NCI-H2196 (cell line): ENCODE measurements at regions not wholly inside any gene's neighbourhood (a gene's known extent, or its start where the extent isn't known, plus 50 kb on each side); places are given as distances from the start of the nearest gene placed in this dataset.

Experiments used
- DNase-seq: peaks from one replicate; lab custom pipeline; 2025; ENCODE audit not compliant: unreplicated experiment; lab: John Stamatoyannopoulos, UW

- no peak for DNase-seq
These were observed 1518.1 kb upstream of the ZEB2 start for GRCh38 chr2:146038014-146038413.

GRCh38 chr2:146037334-146037870, 1517.5 kb upstream of the ZEB2 start:
- DNase-seq = no peak

DNA sequence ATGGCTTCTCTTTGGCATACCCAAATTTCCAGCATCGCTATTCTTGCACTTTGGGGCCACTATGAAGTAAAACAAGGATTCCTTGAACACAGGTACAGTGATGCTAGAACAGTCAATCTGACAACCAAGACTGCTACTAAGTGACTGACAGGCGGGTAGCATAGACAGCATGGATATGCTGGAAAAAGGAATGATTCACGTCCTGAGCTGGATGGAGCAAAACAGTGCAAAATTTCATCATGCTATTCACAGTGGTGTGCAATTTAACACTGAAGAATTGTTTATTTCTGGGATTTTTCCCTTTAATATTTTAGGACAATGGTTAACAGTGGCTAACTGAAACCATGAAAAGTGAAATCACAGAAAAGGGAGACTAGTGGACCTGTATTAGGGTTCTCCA, 1511.2 kb upstream of the ZEB2 start:
- no peak for DNase-seq

GRCh38 chr2:146027156-146027555, 1507.2 kb upstream of the ZEB2 start:
- no peak for DNase-seq

- no peak for DNase-seq
These were observed 1505.6 kb upstream of the ZEB2 start for GRCh38 chr2:146025519-146025918.

DNA sequence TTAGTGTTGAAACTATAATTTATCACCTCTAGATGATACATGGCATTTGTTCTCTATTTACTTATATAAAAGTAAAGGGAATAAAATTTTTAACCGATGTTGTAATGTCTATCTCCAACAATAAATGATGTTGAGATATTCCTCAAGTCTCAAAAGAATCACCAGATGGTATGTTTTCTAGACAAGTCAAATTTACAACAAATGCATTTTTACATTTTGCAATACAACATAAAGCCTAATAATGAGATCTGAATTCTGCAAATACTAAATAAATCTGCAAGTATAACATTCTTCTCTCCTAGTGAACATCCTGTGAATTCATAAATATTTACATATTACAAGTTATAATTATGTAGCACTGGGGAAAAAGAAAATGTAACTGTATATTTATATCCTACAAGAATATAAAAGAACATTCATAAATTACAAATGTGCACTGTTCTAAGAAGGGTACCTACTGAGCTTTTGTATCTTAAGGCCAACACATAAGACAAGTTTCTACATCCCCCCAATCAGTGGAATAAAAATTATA, 1504.4 kb upstream of the ZEB2 start:
- no peak for DNase-seq

- DNase-seq = no peak
These were observed 1484.5 kb upstream of the ZEB2 start for GRCh38 chr2:146004462-146004861.

DNA sequence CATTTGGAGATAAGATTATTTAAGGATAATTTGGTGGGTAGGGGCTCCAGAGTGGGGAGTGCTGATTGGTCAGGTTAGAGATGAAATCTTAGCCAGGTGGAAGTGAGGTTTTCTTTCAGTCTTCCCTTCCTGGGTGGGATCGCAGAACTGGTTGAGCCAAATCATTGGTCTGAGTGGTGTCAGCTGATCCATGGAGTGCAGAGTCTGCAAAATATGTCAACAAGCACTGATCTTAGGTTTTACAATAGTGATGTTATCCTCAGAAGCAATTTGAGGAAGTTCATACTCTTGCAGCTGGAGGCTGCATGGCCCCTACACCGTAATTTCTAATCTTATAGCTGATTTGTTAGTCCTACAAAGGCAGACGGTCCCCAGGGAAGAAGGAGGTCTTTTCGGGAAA, 1483.4 kb upstream of the ZEB2 start:
- DNase-seq = no peak

DNA sequence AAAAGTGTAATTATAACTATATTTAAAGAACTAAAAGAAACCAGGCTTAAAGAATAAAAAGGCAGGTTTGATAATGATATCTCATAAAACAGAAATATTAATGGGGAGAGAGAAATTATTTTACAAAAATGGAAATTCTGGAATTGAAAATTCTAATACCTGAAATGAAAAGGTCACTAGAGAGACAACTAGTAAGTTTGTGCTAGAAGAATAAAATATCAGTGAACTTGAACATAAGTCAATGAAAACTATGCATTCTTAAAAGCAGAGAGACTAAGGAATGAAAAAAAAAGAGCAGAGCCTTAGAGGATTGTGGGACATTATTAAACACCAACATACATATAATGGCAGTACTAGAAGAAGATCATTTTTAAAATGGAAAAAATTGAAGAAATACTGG, 1475.0 kb upstream of the ZEB2 start:
- no peak for DNase-seq

GRCh38 chr2:145992572-145992971, 1472.7 kb upstream of the ZEB2 start:
- DNase-seq = no peak

DNA sequence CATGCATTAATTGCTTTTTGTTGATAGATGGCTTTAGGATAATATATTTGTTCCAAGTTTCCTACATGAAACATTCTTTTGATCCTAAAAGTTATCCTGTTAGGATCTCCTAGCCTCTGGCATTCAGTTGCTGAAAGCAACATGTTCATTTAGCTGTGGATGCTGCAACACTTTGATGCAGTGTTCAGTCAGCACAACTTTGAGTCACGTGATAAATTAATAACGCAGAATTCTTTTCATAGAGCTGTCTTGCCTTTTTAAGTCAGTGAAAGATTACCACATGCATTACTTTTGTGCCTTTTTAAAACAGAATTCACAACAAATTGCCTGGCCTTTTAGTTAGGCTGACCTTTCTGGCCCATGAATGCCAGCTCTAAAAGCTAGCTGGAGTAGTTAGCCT, 1467.9 kb upstream of the ZEB2 start:
- no peak for DNase-seq

- no peak for DNase-seq
These were observed 1465.6 kb upstream of the ZEB2 start for GRCh38 chr2:145985517-145985916.

DNA sequence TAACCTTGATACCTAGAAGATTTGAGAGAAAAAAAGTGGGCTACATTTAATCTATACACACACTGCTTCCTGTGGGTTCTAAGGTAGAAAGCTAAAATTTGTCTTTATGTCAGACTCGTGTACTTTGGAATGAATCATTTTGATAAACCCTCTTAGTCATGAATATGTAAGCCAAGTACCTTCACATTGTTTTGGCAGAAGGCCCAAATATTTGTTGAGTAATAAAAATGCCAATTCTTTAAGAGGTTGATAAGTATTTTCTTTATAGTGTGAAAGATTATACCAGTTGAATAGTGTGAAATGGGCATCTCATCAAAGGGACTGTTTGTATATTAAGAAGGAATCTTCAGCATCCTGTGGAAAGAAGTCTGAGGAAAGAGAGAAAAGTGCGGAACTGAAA, 1464.7 kb upstream of the ZEB2 start:
- no peak for DNase-seq

- no peak for DNase-seq
These were observed 1460.4 kb upstream of the ZEB2 start for GRCh38 chr2:145980318-145980717.

DNA sequence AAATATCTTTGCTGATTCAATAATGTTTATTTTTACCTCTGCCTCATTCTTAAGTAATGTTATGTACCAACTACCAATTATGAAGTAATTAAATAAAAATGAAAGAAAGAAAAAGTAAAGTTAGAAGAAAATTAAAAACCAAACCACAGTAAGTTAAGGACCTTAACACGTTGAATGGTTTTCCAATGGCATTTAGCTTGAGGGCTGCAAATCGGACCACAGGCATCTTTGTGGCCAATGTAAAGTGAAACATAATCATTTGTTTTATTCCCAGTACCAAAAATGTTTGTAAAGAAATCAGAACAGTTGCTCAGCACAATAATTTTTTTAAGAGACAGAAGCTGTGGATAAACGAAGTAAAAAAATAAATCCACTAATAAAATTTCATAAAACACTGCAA, 1455.5 kb upstream of the ZEB2 start:
- no peak for DNase-seq

DNA sequence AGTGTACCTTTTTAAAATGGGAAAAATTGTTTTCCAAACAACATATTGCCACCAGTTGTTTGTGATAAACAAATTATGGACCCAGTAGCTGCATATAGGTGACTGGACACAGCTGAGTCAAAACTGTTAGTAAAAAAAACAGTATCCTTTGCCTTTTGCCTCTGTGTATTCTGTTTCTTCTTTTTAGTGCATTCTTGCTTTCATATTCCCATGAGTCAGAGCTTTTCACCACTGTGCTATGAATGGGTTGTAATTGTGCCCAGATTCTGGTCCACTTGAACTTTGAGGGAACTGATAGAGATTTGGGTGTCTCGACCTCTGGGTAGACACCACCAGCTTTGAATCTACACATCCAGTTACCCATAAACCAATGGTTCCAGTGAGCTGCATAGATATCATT, 1441.9 kb upstream of the ZEB2 start:
- DNase-seq = no peak

GRCh38 chr2:145960479-145961163, 1440.7 kb upstream of the ZEB2 start:
- DNase-seq = no peak

DNA sequence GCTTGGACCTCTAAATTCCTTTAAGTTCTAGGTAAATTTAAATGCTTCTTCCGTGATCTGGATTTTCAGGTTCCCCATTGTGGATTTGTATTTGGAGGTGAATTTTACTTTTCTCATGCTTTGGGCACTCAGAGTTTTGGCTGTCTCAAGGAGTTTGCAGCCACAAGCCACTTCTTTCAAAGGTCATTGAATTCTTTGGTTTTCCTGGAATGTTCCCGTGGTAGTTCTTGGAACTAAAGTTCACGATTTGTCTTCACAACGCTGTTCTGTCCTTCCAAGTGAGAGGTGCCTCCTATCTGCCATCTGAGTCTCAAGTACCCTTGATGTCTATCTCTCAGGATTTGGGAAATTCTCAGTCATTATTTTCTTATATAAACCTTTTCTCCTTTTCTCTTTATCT, 1438.7 kb upstream of the ZEB2 start:
- no peak for DNase-seq

DNA sequence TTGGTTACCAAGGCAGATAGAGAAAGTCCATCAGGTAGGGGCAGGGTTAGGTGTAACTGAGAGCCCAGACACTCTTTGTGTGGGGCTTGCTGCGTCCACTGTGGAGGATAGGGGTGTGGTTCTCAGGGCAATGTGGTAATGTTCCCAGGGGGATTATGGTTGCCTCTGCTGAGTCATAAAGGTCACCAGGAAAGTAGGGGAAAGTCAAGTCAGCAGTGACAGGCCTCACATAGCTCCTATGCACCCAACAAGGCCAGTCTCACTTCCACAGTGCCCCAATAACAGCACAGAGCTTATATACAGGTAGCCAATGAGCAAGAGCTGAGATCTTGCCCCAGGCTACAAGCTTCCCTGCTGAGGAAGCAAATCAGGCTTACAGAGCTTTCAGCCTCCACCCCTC, 1438.0 kb upstream of the ZEB2 start:
- no peak for DNase-seq

GRCh38 chr2:145939949-145940348, 1420.0 kb upstream of the ZEB2 start:
- no peak for DNase-seq

- no peak for DNase-seq
These were observed 1415.1 kb upstream of the ZEB2 start for GRCh38 chr2:145935016-145935415.

DNA sequence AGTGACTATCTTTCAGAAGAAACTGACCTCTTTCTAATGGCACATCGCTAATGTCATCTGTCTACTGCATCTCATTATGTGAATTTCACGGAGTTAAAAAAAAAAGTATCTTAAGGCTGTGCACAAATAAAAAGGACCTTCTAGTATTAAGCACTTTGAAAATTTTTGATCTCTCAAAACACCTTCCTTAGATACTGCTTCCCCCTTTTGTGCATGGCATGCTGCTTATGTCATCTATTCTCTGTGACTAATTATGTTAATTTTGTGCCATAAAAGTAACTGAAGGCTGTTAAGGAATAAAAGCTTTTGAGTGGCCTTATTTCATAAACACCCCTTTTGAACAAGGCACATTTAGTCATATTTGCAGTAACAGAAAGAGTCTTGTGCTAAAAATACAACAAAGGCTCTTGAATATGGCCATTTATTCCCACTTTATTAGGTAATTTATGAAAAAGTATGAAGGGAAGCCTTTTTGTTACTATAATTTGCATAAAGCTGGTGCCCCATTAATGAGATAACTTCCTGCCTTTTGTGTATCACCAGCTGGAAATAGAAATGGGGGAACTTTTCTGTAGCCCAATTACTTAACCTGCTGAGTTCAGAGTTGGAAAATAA, 1412.0 kb upstream of the ZEB2 start:
- DNase-seq = no peak

- no peak for DNase-seq
These were observed 1410.4 kb upstream of the ZEB2 start for GRCh38 chr2:145930318-145930717.
